ENCODE measurements at regions not wholly inside any gene's neighbourhood (a gene's known extent, or its start where the extent isn't known, plus 50 kb on each side); places are given as distances from the start of the nearest gene placed in this dataset.

DNA sequence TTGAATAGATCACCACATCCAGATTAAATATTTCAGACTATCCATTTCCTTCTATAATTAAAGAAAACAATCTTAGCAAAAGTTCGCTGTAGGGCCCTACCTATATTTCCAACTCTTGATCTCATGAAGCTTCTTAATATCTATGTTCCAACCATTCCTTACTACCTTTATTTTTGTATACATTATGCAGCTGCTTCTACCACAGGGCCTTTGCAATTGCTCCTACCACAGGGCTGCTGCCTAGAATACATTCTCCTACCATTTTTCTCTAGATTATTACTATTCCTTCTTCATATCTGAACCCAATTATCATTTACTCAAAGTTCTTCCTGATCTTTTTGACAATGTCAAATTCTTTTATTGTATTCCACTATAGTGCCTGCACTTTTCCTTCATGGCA lies 516.6 kb downstream of the RFPL4B start:
- DNase-seq (no peak), ATAC-seq (ENCODE audit: low FRiP score in 2 of 2) (no peak)
- TF ChIP-seq CTCF (IDR thresholded peaks at IDR 0.05) (no peak), POLR2A (IDR thresholded peaks at IDR 0.05) (no peak), EP300 (IDR thresholded peaks at IDR 0.05) (no peak), POLR2AphosphoS5 (IDR thresholded peaks at IDR 0.05) (no peak)
- H3K36me3 ChIP-seq: no peaks in the 10 kb centered on the region
- WGBS, 2 donors: 87 to 93% methylated on average over 1 of the region's 1 CpG
- H3K9me3 ChIP-seq: no peaks in the 10 kb centered on the region
- no peak overlapping the region for H3K4me3 ChIP-seq
- H3K4me1 ChIP-seq: no peaks in the 10 kb centered on the region
- no peaks in the 10 kb centered on the region for H3K27me3 ChIP-seq
- no peak overlapping the region for H3K27ac ChIP-seq

- no peaks in the 10 kb centered on the region for H3K27me3 ChIP-seq
- 35 to 71% methylated on average over 2 of the region's 2 CpGs for WGBS, 2 donors
- ATAC-seq (ENCODE audit: low FRiP score in 2 of 2) (no peak), DNase-seq (no peak)
- no peaks in the 10 kb centered on the region for H3K4me1 ChIP-seq
- H3K9me3 ChIP-seq: peaks cover 0 to 6% (median 0%) of the 10 kb centered on the region in 4 donors
- no peaks in the 10 kb centered on the region for H3K36me3 ChIP-seq
- no peak overlapping the region for H3K27ac ChIP-seq
- H3K4me3 ChIP-seq: no peak overlapping the region
- TF ChIP-seq CTCF (IDR thresholded peaks at IDR 0.05) (no peak), POLR2A (IDR thresholded peaks at IDR 0.05) (no peak), POLR2AphosphoS5 (IDR thresholded peaks at IDR 0.05) (no peak)
Measured at GRCh38 chr6:112865131-112865530, 518.0 kb downstream of the RFPL4B start.

- no peak overlapping the region for H3K27ac ChIP-seq
- DNase-seq (no peak), ATAC-seq (ENCODE audit: low FRiP score in 2 of 2) (no peak)
- 91 to 94% methylated on average over 1 of the region's 1 CpG for WGBS, 2 donors
- H3K36me3 ChIP-seq: no peaks in the 10 kb centered on the region
- no peaks in the 10 kb centered on the region for H3K4me1 ChIP-seq
- peaks cover 0 to 5% (median 0%) of the 10 kb centered on the region in 4 donors for H3K9me3 ChIP-seq
- TF ChIP-seq CTCF (IDR thresholded peaks at IDR 0.05) (no peak), POLR2A (IDR thresholded peaks at IDR 0.05) (no peak)
- no peak overlapping the region for H3K4me3 ChIP-seq
- H3K27me3 ChIP-seq: no peaks in the 10 kb centered on the region
Measured at GRCh38 chr6:112874881-112875280, 527.8 kb downstream of the RFPL4B start.

DNA sequence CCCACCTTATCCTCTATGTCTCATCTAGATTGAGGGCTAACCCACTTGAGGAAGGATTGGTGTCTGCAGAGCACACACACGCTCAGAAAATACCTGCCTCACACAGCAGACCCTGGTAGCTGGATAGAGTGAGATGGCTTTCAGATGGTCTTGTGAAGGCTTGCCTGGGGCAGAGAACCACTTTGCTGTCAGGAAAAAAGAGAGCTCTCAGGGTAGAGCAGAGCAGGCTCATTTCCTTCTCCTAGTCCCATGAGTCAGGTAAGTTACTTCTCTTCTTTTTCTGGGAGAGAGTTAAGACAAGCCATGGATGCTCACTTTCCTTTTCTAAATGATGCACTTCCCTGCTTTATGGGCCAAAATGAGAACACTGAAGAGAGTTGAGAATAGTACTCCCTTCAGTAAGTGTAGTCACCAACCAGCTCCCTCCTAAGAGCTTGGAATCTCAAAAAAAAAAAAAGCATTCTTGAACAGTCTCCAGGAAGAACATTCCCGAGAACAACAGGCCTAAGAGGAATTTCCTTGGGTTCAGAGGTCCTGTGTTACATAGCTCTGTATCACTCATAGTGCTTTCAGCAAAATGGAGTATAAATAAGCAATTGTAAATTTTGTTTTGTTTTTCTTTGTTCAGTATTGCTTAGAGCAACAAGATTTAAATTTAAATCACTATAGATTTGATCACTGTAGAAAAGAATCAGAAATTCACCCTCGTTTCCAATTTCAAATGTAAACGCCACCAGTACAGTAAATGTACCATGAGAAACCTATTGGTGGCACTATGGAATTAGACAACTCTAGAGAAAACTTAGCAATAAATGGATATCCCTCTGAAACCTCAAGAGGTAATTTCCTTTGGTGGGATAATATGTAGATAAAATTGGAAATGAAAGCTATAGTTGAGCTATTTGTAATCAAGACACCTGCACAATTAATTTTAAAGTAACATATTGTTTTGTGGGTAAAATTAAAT lies 530.3 kb downstream of the RFPL4B start:
- ATAC-seq (ENCODE audit: low FRiP score in 2 of 2): peak in 1 of 2 donors; percentile 75
- Histone ChIP-seq H3K4me1 (no peaks in the 10 kb centered on the region), H3K9me3 (no peaks in the 10 kb centered on the region), H3K27ac (no peak overlapping the region), H3K4me3 (no peak overlapping the region), H3K36me3 (no peaks in the 10 kb centered on the region), H3K27me3 (no peaks in the 10 kb centered on the region)
- DNase-seq: no peak
- 60 to 63% methylated on average over 4 of the region's 4 CpGs for WGBS, 2 donors
- no peak for TF ChIP-seq POLR2A (IDR thresholded peaks at IDR 0.05)

- Histone ChIP-seq H3K4me3 (peak overlapping the region in 1 of 4 donors; percentile 27), H3K9me3 (no peaks in the 10 kb centered on the region), H3K27ac (no peak overlapping the region), H3K4me1 (no peaks in the 10 kb centered on the region), H3K36me3 (no peaks in the 10 kb centered on the region), H3K27me3 (no peaks in the 10 kb centered on the region)
- 93 to 96% methylated on average over 12 to 20 of the region's 20 CpGs for WGBS, 2 donors
- ATAC-seq (ENCODE audit: low FRiP score in 2 of 2): peak in 1 of 2 donors; percentile 55
- peak; percentile 21 to 72 for DNase-seq
- TF ChIP-seq POLR2A (IDR thresholded peaks at IDR 0.05) (no peak), EP300 (IDR thresholded peaks at IDR 0.05) (no peak), POLR2AphosphoS5 (IDR thresholded peaks at IDR 0.05) (no peak), CTCF (IDR thresholded peaks at IDR 0.05) (peak in 1 of 6 experiments; percentile 11)
Measured at GRCh38 chr6:112879920-112880413, 532.8 kb downstream of the RFPL4B start.
